Tibial nerve (tissue), 4 donors: ENCODE measurements at regions not wholly inside any gene's neighbourhood (a gene's known extent, or its start where the extent isn't known, plus 50 kb on each side); places are given as distances from the start of the nearest gene placed in this dataset.
A peak's percentile ranks its signal among the peaks of the same experiment; 100 is the strongest.
"Not testable (repeated sequence)": the region's sequence is repeated elsewhere in the genome, so short reads cannot be mapped to it uniquely, and the experiment has no call there.

ENCODE experiments used
- DNase-seq, 2 donors: peaks; one replicate each; pipeline ENCODE4 v3.0.0-alpha.2; 2019; ENCODE audit warnings: low spot score in 2 of 2
- H3K27ac ChIP-seq, 4 donors: fragments of 200-600 bp; sonication (generic) in 3 of 4; one replicate each; pipeline ENCODE4 v1.5.1; 2017 to 2019; ENCODE audit warnings: mild to moderate bottlenecking in 1 of 4
- H3K27me3 ChIP-seq, 2 donors: fragments of 200-600 bp; sonication (generic) in 1 of 2; one replicate each; pipeline versions ENCODE4 v1.5.1 to v1.6.0; 2017 to 2019
- H3K36me3 ChIP-seq, 3 donors: fragments of 200-600 bp; sonication (generic); one replicate each; pipeline ENCODE4 v1.5.1; 2018 to 2019
- H3K4me1 ChIP-seq, 4 donors: fragments of 200-600 bp; sonication (generic) in 3 of 4; one replicate each; pipeline ENCODE4 v1.5.1; 2017 to 2019
- H3K4me3 ChIP-seq, 4 donors: fragments of 200-600 bp; sonication (generic) in 3 of 4; one replicate each; pipeline ENCODE4 v1.5.1; 2017 to 2019; ENCODE audit warnings: mild to moderate bottlenecking in 1 of 4, moderate library complexity in 1 of 4
- H3K9me3 ChIP-seq, 4 donors: fragments of 200-600 bp; sonication (generic) in 3 of 4; one replicate each; pipeline ENCODE4 v1.5.1; 2017 to 2019
- EP300 ChIP-seq, 2 donors: sonication (generic); formaldehyde crosslinking; IDR thresholded peaks; one replicate each; pipeline ENCODE4 v1.6.1; 2017; ENCODE audit warnings: antibody characterized with exemption in 2 of 2, mild to moderate bottlenecking in 1 of 2
- POLR2A ChIP-seq, 2 donors: fragments of 450-650 bp; IDR thresholded peaks; one replicate each; pipeline ENCODE4 v1.6.1; 2017; ENCODE audit warnings: antibody characterized with exemption in 2 of 2, mild to moderate bottlenecking in 2 of 2, moderate library complexity in 2 of 2
- WGBS, 2 donors: methylation state at CpG; one replicate each; pipeline ENCODE4 v1.1.5; 2018; 5-methylcytosine and 5-hydroxymethylcytosine counted together
- TF ChIP-seq, protein P1 (sequence below), 5 experiments: fragments of 200-600 bp in 3 of 5; fragments of 450-650 bp in 2 of 5; sonication (generic) in 3 of 5; IDR thresholded peaks; one replicate each; pipeline ENCODE4 v1.5.1; 2016 to 2019; ENCODE audit warnings: antibody characterized with exemption in 5 of 5, mild to moderate bottlenecking in 3 of 5, moderate library complexity in 2 of 5

DNA sequence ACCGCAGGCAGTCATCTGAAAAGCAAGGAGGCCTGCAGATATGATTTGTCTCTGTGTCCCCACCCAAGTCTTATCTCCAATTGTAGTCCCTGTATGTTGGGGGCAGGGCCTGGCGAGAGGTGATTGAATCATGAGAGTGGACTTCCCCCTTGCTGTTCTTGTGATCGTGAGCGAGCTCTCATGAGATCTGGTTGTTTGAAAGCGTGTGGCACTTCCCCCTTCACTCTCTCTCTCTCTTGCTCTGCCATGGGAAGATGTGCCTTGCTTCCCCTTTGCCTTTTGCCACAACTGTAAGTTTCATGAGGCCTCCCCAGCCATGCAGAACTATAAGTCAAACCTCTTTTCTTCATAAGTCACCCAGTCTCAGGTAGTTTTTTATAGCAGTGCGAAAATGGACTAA lies 83.3 kb downstream of the TMCO5A start:
- H3K27me3 ChIP-seq, result no peaks in the 10 kb centered on the region
- H3K27ac ChIP-seq, result no peak overlapping the region
- no peaks in the 10 kb centered on the region for H3K9me3 ChIP-seq
- H3K4me1 ChIP-seq, result peaks cover 0 to 3% (median 0%) of the 10 kb centered on the region in 4 donors
- DNase-seq, result peak in 1 of 2 donors; percentile 19
- peak in 1 of 2 donors; percentile 36 for TF ChIP-seq EP300 (IDR thresholded peaks at IDR 0.05)
- TF ChIP-seq, protein P1, sequence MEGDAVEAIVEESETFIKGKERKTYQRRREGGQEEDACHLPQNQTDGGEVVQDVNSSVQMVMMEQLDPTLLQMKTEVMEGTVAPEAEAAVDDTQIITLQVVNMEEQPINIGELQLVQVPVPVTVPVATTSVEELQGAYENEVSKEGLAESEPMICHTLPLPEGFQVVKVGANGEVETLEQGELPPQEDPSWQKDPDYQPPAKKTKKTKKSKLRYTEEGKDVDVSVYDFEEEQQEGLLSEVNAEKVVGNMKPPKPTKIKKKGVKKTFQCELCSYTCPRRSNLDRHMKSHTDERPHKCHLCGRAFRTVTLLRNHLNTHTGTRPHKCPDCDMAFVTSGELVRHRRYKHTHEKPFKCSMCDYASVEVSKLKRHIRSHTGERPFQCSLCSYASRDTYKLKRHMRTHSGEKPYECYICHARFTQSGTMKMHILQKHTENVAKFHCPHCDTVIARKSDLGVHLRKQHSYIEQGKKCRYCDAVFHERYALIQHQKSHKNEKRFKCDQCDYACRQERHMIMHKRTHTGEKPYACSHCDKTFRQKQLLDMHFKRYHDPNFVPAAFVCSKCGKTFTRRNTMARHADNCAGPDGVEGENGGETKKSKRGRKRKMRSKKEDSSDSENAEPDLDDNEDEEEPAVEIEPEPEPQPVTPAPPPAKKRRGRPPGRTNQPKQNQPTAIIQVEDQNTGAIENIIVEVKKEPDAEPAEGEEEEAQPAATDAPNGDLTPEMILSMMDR (IDR thresholded peaks at IDR 0.05), result no peak
- no peak for TF ChIP-seq POLR2A (IDR thresholded peaks at IDR 0.05)
- WGBS, 2 donors, result 77 to 90% methylated on average over 6 of the region's 6 CpGs
- H3K36me3 ChIP-seq, result no peaks in the 10 kb centered on the region
- no peak overlapping the region for H3K4me3 ChIP-seq

- no peak for DNase-seq
- Histone ChIP-seq H3K27ac (no peak overlapping the region), H3K36me3 (no peaks in the 10 kb centered on the region), H3K4me1 (no peaks in the 10 kb centered on the region), H3K9me3 (no peaks in the 10 kb centered on the region), H3K4me3 (no peak overlapping the region), H3K27me3 (no peaks in the 10 kb centered on the region)
- TF ChIP-seq EP300 (IDR thresholded peaks at IDR 0.05) (no peak), POLR2A (IDR thresholded peaks at IDR 0.05) (no peak)
- TF ChIP-seq, protein P1 (IDR thresholded peaks at IDR 0.05), result no peak
These were observed 84.6 kb downstream of the TMCO5A start for GRCh38 chr15:38019066-38019465.

DNA sequence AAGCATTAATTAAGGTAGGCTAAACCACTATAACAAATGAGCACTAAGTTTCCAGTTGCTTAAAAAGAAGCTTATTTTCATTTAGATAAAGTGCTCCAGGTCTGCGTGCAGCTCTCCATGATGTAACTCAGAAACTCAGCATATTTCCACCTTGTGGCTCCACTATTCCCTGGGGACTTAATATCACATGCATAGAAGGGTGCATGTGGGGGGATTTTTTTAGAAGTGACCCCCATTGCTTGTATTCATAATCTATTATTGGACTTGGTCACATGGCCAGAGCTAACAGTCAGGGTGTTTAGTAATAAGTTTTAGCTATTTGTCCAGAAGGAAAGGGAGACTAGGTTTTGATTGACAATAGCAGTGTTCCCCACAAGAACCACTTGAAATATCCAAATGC lies 86.8 kb downstream of the TMCO5A start:
- H3K9me3 ChIP-seq, result no peaks in the 10 kb centered on the region
- H3K36me3 ChIP-seq, result no peaks in the 10 kb centered on the region
- WGBS, 2 donors, result 80 to 84% methylated on average over 1 of the region's 1 CpG

DNA sequence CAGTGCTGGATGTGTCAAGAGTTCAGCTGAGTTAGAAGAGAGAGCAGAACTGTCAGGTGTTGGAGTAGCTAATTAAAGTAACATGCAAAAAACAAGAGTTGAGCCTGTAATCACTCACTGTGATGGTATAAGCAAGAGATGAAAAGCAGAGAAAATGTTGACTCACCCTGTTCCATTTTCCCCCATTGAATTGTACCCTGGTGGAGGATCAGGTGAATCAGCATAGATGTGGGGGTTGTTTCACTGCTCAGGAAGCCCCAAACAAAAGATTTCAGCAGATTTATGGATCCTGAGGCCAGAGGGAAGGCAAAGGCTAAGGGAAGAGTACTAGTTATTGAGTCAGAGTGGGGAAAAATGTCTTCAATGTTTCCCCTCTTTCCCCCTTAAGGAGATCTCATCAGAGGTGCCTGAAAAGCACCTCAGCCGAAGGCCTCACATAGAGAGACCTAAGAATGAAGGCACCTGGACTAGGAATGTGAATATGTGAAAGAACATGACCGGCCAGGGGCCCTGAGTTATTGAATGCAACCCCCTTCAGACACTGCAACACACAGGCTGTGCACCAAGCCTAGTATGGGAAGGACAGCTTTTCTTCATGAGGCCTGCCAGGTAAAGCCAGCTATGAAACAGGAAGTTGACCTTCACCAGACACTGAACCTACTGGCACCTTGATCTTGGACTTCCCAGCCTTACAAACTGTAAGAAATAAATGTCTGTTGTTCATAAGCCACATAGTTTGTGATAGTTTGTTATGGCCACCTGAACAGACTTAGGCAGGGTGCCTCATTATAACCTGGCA lies 90.1 kb downstream of the TMCO5A start:
- Histone ChIP-seq H3K4me3 (no peak overlapping the region), H3K36me3 (no peaks in the 10 kb centered on the region), H3K27ac (no peak overlapping the region), H3K9me3 (peaks cover 0 to 3% (median 0%) of the 10 kb centered on the region in 4 donors), H3K27me3 (no peaks in the 10 kb centered on the region), H3K4me1 (no peaks in the 10 kb centered on the region)
- 91 to 94% methylated on average over 2 of the region's 2 CpGs for WGBS, 2 donors
- DNase-seq, result no peak
- TF ChIP-seq POLR2A (IDR thresholded peaks at IDR 0.05) (no peak), EP300 (IDR thresholded peaks at IDR 0.05) (no peak)
- TF ChIP-seq, protein P1 (IDR thresholded peaks at IDR 0.05), result no peak

More for the DNA sequence above, 86.8 kb downstream of the TMCO5A start:
- H3K4me3 ChIP-seq, result no peak overlapping the region
- DNase-seq, result no peak
- no peak overlapping the region for H3K27ac ChIP-seq
- H3K27me3 ChIP-seq, result no peaks in the 10 kb centered on the region
- TF ChIP-seq, protein P1 (IDR thresholded peaks at IDR 0.05), result no peak
- TF ChIP-seq POLR2A (IDR thresholded peaks at IDR 0.05) (no peak), EP300 (IDR thresholded peaks at IDR 0.05) (no peak)
- H3K4me1 ChIP-seq, result no peaks in the 10 kb centered on the region

DNA sequence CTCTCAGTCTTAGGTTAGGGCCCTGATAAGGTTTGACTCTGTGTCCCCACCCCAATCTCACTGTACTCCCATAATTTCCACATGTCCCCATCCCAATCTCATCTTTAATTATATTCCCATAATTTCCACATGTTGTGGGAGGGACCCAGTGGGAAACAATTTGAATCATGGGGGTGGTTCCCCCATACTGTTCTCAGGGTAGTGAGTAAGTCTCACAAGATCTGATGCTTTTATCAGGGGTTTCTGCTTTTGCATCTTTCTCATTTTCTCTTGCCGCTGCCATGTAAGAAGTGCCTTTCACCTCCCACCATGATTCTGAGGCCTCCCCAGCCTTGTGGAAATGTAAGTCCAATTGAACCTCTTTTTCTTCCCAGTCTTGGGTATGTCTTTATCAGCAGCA lies 91.2 kb downstream of the TMCO5A start:
- WGBS, 2 donors, result 79 to 100% methylated on average over 1 of the region's 1 CpG
- H3K36me3 ChIP-seq, H3K27me3 ChIP-seq, H3K4me3 ChIP-seq, DNase-seq, H3K9me3 ChIP-seq, H3K4me1 ChIP-seq, H3K27ac ChIP-seq: not testable (repeated sequence)
